ENCODE measurements at regions not wholly inside any gene's neighbourhood (a gene's known extent, or its start where the extent isn't known, plus 50 kb on each side); places are given as distances from the start of the nearest gene placed in this dataset.

- TF ChIP-seq EZH2phosphoT487 (IDR thresholded peaks at IDR 0.05; ENCODE audit: insufficient read depth, low read depth) (no peak), EZH2 (IDR thresholded peaks at IDR 0.05; ENCODE audit: insufficient read depth, poor library complexity, severe bottlenecking) (no peak)
These were observed 232.0 kb downstream of the ANAPC1 start for GRCh38 chr2:111652038-111652437.

GRCh38 chr2:111652681-111653080 lies 231.3 kb downstream of the ANAPC1 start:
- Histone ChIP-seq H3K27ac (no peak overlapping the region), H3K4me1 (ENCODE audit: insufficient read depth) (no peaks in the 10 kb centered on the region), H3K4me3 (no peak overlapping the region), H2AFZ (no peak overlapping the region), H3K4me2 (ENCODE audit: unreplicated experiment) (no peak overlapping the region), H3F3A (ENCODE audit: insufficient read depth) (0 out of 2 replicates have a peak, but pooled peaks cover 4% of the 10 kb centered on the region), H3K9me2 (ENCODE audit: insufficient read depth) (no peaks in the 10 kb centered on the region), H3K9me3 (ENCODE audit: low read depth) (no peaks in the 10 kb centered on the region), H4K20me1 (ENCODE audit: insufficient read depth) (no peaks in the 10 kb centered on the region), H3K36me3 (ENCODE audit: low read depth) (no peaks in the 10 kb centered on the region), H3K27me3 (replicated peaks; ENCODE audit: insufficient read depth) (no peaks in the 10 kb centered on the region), H3K79me2 (ENCODE audit: insufficient read depth) (no peaks in the 10 kb centered on the region), H3K9ac (no peak overlapping the region)
- in situ Hi-C loops (cut with MboI), result loop anchor here (25.0 kb wide), 1 partner anchor 165 kb away; no protein-coding TSS in a partner anchor
- no peak for TF ChIP-seq EZH2phosphoT487 (IDR thresholded peaks at IDR 0.05; ENCODE audit: insufficient read depth, low read depth)
- TF ChIP-seq EZH2 (IDR thresholded peaks at IDR 0.05; ENCODE audit: insufficient read depth, poor library complexity, severe bottlenecking), result no peak
- 50 to 54% methylated on average over 1 of the region's 1 CpG for WGBS, 2 experiments (ENCODE audit: low coverage in 1 of 2, low lambda C conversion rate in 2 of 2, missing lambda C conversion rate in 2 of 2)
- DNase-seq, result no peak

More at GRCh38 chr2:111652038-111652437, 232.0 kb downstream of the ANAPC1 start:
- Histone ChIP-seq H3K9me2 (ENCODE audit: insufficient read depth) (no peaks in the 10 kb centered on the region), H3K36me3 (ENCODE audit: low read depth) (no peaks in the 10 kb centered on the region), H3K4me2 (ENCODE audit: unreplicated experiment) (no peak overlapping the region), H3K9me3 (ENCODE audit: low read depth) (no peaks in the 10 kb centered on the region), H3K9ac (no peak overlapping the region), H3K79me2 (ENCODE audit: insufficient read depth) (no peaks in the 10 kb centered on the region), H4K20me1 (ENCODE audit: insufficient read depth) (no peaks in the 10 kb centered on the region), H3K27ac (no peak overlapping the region), H3K4me3 (no peak overlapping the region), H2AFZ (no peak overlapping the region), H3K4me1 (ENCODE audit: insufficient read depth) (no peaks in the 10 kb centered on the region), H3F3A (ENCODE audit: insufficient read depth) (0 out of 2 replicates have a peak, but pooled peaks cover 4% of the 10 kb centered on the region), H3K27me3 (replicated peaks; ENCODE audit: insufficient read depth) (no peaks in the 10 kb centered on the region)
- 68 to 78% methylated on average over 4 of the region's 4 CpGs for WGBS, 2 experiments (ENCODE audit: low coverage in 1 of 2, low lambda C conversion rate in 2 of 2, missing lambda C conversion rate in 2 of 2)
- in situ Hi-C loops (cut with MboI), result loop anchor here (25.0 kb wide), 1 partner anchor 165 kb away; no protein-coding TSS in a partner anchor
- DNase-seq, result peak; percentile 26

- Histone ChIP-seq H3K27ac (no peak overlapping the region), H3K9me3 (ENCODE audit: low read depth) (no peaks in the 10 kb centered on the region), H3K27me3 (replicated peaks; ENCODE audit: insufficient read depth) (no peaks in the 10 kb centered on the region), H3K4me1 (ENCODE audit: insufficient read depth) (no peaks in the 10 kb centered on the region), H3K9me2 (ENCODE audit: insufficient read depth) (no peaks in the 10 kb centered on the region), H3F3A (ENCODE audit: insufficient read depth) (0 out of 2 replicates have a peak, but pooled peaks cover 4% of the 10 kb centered on the region), H4K20me1 (ENCODE audit: insufficient read depth) (no peaks in the 10 kb centered on the region), H3K79me2 (ENCODE audit: insufficient read depth) (no peaks in the 10 kb centered on the region), H3K4me2 (ENCODE audit: unreplicated experiment) (no peak overlapping the region), H3K9ac (no peak overlapping the region), H3K36me3 (ENCODE audit: low read depth) (no peaks in the 10 kb centered on the region), H2AFZ (no peak overlapping the region), H3K4me3 (no peak overlapping the region)
- in situ Hi-C loops (cut with MboI), result loop anchor here (25.0 kb wide), 1 partner anchor 166 kb away; no protein-coding TSS in a partner anchor
- TF ChIP-seq EZH2phosphoT487 (IDR thresholded peaks at IDR 0.05; ENCODE audit: insufficient read depth, low read depth) (no peak), EZH2 (IDR thresholded peaks at IDR 0.05; ENCODE audit: insufficient read depth, poor library complexity, severe bottlenecking) (no peak)
- WGBS, 2 experiments (ENCODE audit: low coverage in 1 of 2, low lambda C conversion rate in 2 of 2, missing lambda C conversion rate in 2 of 2), result 76 to 81% methylated on average over 1 of the region's 1 CpG
- no peak for DNase-seq
These were observed 230.8 kb downstream of the ANAPC1 start for GRCh38 chr2:111653103-111653624.

GRCh38 chr2:111653913-111654312 lies 230.1 kb downstream of the ANAPC1 start:
- 74 to 79% methylated on average over 4 of the region's 4 CpGs for WGBS, 2 experiments (ENCODE audit: low coverage in 1 of 2, low lambda C conversion rate in 2 of 2, missing lambda C conversion rate in 2 of 2)
- TF ChIP-seq EZH2 (IDR thresholded peaks at IDR 0.05; ENCODE audit: insufficient read depth, poor library complexity, severe bottlenecking) (no peak), EZH2phosphoT487 (IDR thresholded peaks at IDR 0.05; ENCODE audit: insufficient read depth, low read depth) (no peak)
- H4K20me1 ChIP-seq (ENCODE audit: insufficient read depth), result no peaks in the 10 kb centered on the region
- no peak overlapping the region for H3K9ac ChIP-seq
- no peaks in the 10 kb centered on the region for H3K27me3 ChIP-seq (replicated peaks; ENCODE audit: insufficient read depth)
- in situ Hi-C loops (cut with MboI), result loop anchor here (25.0 kb wide), 1 partner anchor 167 kb away; no protein-coding TSS in a partner anchor
- H3K9me3 ChIP-seq (ENCODE audit: low read depth), result no peaks in the 10 kb centered on the region
- no peaks in the 10 kb centered on the region for H3K79me2 ChIP-seq (ENCODE audit: insufficient read depth)
- no peak for DNase-seq
- no peak overlapping the region for H3K4me2 ChIP-seq (ENCODE audit: unreplicated experiment)
- 0 out of 2 replicates have a peak, but pooled peaks cover under 1% of the 10 kb centered on the region for H3K4me1 ChIP-seq (ENCODE audit: insufficient read depth)
- H3K36me3 ChIP-seq (ENCODE audit: low read depth), result no peaks in the 10 kb centered on the region
- no peak overlapping the region for H3K27ac ChIP-seq
- peaks cover 6% of the 10 kb centered on the region for H3F3A ChIP-seq (ENCODE audit: insufficient read depth)
- no peak overlapping the region for H2AFZ ChIP-seq
- H3K4me3 ChIP-seq, result no peak overlapping the region
- no peaks in the 10 kb centered on the region for H3K9me2 ChIP-seq (ENCODE audit: insufficient read depth)

Data from GM23248 (cell line).